ENCODE measurements at regions not wholly inside any gene's neighbourhood (a gene's known extent, or its start where the extent isn't known, plus 50 kb on each side); places are given as distances from the start of the nearest gene placed in this dataset.

DNA sequence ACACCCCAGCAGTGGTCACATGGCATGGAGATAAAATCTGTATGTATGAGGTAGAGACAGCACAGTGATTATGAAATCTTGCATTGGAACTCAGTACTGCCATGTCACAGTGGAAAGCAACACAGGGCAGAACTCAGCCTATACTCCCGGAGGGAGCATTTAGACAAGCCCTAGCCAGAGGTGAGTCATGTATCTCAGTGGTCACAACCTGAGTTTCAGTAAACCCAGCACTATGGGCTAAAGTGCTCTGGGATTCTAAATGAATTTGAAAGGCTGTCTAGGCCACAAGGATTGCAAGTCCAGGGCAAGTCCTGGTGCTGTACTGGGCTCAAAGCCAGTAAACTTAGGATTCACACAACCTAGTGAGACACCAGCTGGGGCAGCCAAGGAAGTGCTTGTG is 1717.1 kb upstream of the RAG2 start:
- TF ChIP-seq, protein P1, sequence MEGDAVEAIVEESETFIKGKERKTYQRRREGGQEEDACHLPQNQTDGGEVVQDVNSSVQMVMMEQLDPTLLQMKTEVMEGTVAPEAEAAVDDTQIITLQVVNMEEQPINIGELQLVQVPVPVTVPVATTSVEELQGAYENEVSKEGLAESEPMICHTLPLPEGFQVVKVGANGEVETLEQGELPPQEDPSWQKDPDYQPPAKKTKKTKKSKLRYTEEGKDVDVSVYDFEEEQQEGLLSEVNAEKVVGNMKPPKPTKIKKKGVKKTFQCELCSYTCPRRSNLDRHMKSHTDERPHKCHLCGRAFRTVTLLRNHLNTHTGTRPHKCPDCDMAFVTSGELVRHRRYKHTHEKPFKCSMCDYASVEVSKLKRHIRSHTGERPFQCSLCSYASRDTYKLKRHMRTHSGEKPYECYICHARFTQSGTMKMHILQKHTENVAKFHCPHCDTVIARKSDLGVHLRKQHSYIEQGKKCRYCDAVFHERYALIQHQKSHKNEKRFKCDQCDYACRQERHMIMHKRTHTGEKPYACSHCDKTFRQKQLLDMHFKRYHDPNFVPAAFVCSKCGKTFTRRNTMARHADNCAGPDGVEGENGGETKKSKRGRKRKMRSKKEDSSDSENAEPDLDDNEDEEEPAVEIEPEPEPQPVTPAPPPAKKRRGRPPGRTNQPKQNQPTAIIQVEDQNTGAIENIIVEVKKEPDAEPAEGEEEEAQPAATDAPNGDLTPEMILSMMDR (IDR thresholded peaks at IDR 0.05; ENCODE audit: insufficient read depth, missing control alignments), result no peak
- no peak for DNase-seq (ENCODE audit: insufficient read length, low spot score)
- no peak for FAIRE-seq

DNA sequence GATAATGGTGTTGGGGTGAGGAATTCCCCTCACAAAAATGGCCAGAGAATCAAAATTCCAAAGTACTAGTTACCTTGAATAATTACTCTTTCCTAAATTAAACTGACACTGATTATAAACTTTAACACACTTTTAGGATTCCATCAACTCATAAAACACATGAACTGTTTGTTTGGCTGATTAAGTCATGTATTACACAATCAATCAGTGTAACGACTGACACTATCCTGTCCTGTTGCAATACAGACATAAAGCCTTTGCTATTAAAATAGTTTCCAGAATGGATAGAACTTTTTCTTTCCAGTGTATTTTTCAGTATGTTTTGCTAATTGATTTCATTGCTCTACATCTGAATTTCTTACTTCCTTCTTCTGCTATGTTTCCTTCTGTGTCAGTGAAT is 1709.4 kb upstream of the RAG2 start:
- DNase-seq (ENCODE audit: insufficient read length, low spot score) (no peak), FAIRE-seq (no peak)
- TF ChIP-seq, protein P1 (IDR thresholded peaks at IDR 0.05; ENCODE audit: insufficient read depth, missing control alignments), result no peak

DNA sequence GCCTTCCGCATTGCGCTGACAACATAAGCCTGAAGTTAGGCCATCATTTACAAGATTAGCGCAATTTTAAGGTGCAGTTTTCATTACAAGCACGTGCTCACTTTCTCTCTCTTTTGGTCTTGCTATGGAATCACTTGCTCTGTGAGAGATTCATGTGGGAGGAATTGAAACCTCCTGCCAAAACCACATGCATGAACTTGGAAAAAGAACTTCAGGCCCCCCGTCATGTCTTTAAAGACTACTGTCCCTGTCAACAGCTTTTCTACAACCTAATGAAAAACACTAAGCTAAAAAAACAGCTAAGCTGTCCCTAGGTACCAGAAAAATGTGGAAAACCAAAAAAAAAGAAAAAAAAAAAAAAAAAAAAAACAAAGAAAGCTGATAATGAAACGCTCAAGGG is 1707.6 kb upstream of the RAG2 start:
- TF ChIP-seq, protein P1 (IDR thresholded peaks at IDR 0.05; ENCODE audit: insufficient read depth, missing control alignments), result no peak
- no peak for DNase-seq (ENCODE audit: insufficient read length, low spot score)
- no peak for FAIRE-seq

DNA sequence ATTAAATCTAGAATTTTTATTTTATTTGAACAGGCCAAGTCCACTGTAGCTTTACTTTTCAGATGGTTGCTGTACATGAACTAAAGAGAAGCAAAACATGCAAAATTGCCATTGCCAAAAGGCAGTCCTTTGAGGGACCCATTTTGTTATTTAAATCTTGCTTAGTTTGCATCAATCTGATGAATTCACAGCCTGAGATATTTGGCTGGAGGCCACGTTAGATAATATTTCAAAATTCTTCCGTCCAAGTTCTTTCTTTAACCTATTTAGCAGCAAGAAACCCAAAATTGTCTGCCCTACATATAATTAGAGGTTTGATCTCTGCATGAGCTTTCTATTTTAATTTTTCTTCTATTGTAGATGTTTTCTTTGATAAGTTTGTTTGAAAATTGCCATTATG is 1706.9 kb upstream of the RAG2 start:
- FAIRE-seq, result no peak
- TF ChIP-seq, protein P1 (IDR thresholded peaks at IDR 0.05; ENCODE audit: insufficient read depth, missing control alignments), result no peak
- DNase-seq (ENCODE audit: insufficient read length, low spot score), result no peak

DNA sequence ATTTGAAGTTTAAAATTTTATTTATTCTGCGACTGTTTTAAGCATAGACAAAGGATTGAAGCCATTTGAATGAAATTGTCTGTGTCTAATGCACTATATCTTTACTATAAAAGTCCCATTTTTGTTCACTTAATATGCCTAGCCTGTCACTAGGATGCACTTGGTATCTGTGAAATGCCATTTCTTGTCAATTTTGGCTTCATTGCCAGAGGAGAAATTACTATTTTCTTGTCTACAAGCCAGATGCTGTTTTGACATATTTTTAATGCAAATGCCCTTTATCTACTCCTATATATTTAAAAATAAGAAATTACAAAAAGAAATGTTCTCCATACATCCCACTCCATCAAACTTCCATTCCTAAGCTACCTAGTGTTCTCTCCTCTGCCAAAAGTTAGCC is 1704.5 kb upstream of the RAG2 start:
- no peak for FAIRE-seq
- DNase-seq (ENCODE audit: insufficient read length, low spot score), result no peak
- TF ChIP-seq, protein P1 (IDR thresholded peaks at IDR 0.05; ENCODE audit: insufficient read depth, missing control alignments), result no peak

DNA sequence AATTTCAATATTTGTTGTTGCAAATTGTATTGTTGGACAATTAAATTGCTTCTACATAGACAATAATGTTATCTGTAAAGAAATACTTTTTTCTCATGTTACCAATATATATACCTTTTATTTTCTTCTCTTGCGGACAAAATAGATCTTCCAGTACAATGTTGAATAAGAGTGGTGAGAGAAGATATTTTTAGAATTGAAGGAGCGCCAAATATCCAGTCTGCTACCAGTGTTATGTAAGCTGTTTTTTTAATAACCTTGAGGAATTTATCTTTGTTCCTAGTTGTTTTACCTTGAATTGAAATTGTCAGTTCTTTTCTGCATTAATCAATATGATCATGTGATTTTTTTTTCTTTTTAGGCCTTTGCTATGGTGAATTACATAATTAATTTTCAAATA is 1702.5 kb upstream of the RAG2 start:
- TF ChIP-seq, protein P1 (IDR thresholded peaks at IDR 0.05; ENCODE audit: insufficient read depth, missing control alignments), result no peak
- FAIRE-seq, result no peak
- no peak for DNase-seq (ENCODE audit: insufficient read length, low spot score)

DNA sequence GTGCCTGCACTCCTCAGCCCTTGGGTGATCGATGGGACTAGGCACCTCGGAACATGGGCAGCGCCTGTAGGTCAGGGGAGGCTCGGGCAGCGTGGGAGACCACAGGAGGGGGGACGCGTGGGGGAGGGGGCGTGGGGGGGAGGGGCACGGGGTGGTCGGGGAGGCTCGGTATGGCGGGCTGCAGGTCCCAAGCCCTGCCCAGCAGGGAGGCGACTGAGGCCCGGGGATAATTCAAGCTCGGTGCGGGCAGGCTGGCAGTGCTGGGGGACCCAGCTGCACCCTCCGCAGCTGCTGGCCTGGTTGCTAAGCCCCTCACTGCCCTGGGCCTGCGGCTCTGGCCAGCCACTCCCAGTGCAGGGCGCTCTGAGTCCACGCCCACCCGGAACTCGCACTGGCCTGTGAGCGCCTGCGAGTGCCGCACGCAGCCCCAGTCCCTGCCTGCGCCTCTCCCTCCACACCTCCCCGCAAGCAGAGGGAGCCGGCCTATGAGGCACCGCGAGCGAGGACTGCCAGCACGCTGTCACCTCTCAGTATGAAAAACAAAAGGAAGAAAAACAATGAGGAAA is 1698.3 kb upstream of the RAG2 start:
- no peak for DNase-seq (ENCODE audit: insufficient read length, low spot score)
- FAIRE-seq, result no peak
- TF ChIP-seq, protein P1 (IDR thresholded peaks at IDR 0.05; ENCODE audit: insufficient read depth, missing control alignments), result no peak
